ENCODE measurements at regions not wholly inside any gene's neighbourhood (a gene's known extent, or its start where the extent isn't known, plus 50 kb on each side); places are given as distances from the start of the nearest gene placed in this dataset.

- DNase-seq = no peak
Measured at GRCh38 chr5:156237361-156237760, 89.6 kb upstream of the SGCD start.

- DNase-seq = no peak
Measured at GRCh38 chr5:156239800-156240199, 87.2 kb upstream of the SGCD start.

- DNase-seq = no peak
Measured at GRCh38 chr5:156240414-156240813, 86.5 kb upstream of the SGCD start.

- no peak for DNase-seq
Measured at GRCh38 chr5:156241266-156241665, 85.7 kb upstream of the SGCD start.

GRCh38 chr5:156245895-156246294 lies 81.1 kb upstream of the SGCD start:
- DNase-seq = no peak

- DNase-seq = no peak
Measured at GRCh38 chr5:156251076-156251475, 75.9 kb upstream of the SGCD start.

- no peak for DNase-seq
Measured at GRCh38 chr5:156253130-156253529, 73.8 kb upstream of the SGCD start.

GRCh38 chr5:156254196-156254595 lies 72.8 kb upstream of the SGCD start:
- no peak for DNase-seq

- DNase-seq = no peak
Measured at GRCh38 chr5:156256642-156257041, 70.3 kb upstream of the SGCD start.

GRCh38 chr5:156258934-156259333 lies 68.0 kb upstream of the SGCD start:
- no peak for DNase-seq

GRCh38 chr5:156259618-156260017 lies 67.3 kb upstream of the SGCD start:
- no peak for DNase-seq

GRCh38 chr5:156261275-156261939 lies 65.6 kb upstream of the SGCD start:
- no peak for DNase-seq

- no peak for DNase-seq
Measured at GRCh38 chr5:156271569-156271968, 55.4 kb upstream of the SGCD start.

- no peak for DNase-seq
Measured at GRCh38 chr5:156272139-156272538, 54.8 kb upstream of the SGCD start.

- DNase-seq = no peak
Measured at GRCh38 chr5:156273325-156273724, 53.6 kb upstream of the SGCD start.

- no peak for DNase-seq
Measured at GRCh38 chr5:156274453-156274852, 52.5 kb upstream of the SGCD start.
